HTR-8/SVneo (cell line): ENCODE measurements at regions not wholly inside any gene's neighbourhood (a gene's known extent, or its start where the extent isn't known, plus 50 kb on each side); places are given as distances from the start of the nearest gene placed in this dataset.
A peak's percentile ranks its signal among the peaks of the same experiment; 100 is the strongest.
"Not testable (repeated sequence)": the region's sequence is repeated elsewhere in the genome, so short reads cannot be mapped to it uniquely, and the experiment has no call there.

Experiments
- DNase-seq: peaks from one replicate; pipeline ENCODE4 v3.0.0; 2011; ENCODE audit warnings: low spot score, mixed read lengths; ENCODE audit not compliant: insufficient read length
- FAIRE-seq: peaks from 2 replicates; lab custom pipeline; 2011; peaks lifted over from hg19 to GRCh38; lab: Jason Lieb, UNC

DNA sequence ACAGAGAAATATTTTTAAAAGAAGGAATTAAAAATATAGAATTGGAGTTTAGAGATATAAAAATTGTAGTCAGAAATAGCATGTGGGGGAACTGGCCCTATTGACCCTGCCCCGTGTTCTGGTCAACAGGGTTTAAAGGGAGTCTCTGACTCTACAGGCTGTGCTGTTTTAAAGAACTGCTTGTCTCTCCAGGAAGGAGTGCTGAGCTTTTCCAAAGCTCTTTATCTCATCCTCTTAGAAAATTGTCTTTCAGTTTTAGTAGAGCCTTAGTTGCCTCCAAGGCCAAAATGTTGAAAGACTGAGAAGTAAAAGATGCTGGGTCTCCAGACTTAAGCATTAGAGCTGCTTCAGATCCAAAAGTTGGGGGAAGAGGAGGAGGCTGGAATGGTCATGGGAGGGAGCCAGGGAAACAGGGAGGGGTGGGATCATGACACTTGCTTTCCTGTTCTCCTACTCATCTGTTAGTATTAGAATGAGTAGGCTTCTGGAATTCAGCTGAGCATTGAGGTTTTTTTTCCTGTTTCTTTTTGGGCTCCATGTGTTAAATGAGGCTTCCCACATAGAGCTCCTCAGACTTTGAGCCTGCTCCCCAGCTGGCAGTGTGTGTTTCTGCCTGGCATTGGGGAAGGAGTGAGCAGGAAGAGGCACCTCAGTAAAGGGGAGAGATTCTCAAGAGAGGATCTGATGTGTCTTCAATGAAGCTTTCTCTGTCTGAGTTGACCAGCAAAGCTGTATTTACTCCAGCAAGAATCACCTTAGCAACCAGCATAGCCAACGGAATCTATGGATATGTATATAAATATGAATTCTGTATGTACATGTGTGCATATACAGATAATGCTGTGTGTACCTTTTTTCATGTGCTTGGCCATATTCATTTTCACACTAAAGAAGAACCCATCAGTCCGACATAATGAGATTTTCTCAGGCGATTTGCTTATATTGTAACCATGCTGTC is 186.8 kb upstream of the FBXO11 start:
- no peak for FAIRE-seq

DNA sequence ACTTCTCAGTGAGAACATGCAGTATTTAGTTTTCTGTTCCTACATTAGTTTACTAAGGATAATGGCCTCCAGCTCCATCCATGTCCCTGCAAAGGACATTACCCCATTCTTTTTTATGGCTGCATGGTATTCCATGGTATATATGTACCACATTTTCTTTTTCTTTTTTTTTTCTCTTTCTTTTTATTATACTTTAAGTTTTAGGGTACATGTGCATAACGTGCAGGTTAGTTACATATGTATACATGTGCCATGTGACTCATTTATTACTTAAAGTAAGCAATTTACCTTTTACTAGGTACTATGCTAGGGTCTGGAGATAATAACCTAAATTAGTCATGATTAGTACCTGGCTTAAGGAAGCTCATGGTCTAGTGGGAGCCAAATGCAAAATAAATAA is 190.5 kb upstream of the FBXO11 start:
- not testable (repeated sequence) for FAIRE-seq, DNase-seq

More for the DNA sequence above, 186.8 kb upstream of the FBXO11 start:
- DNase-seq: no peak

DNA sequence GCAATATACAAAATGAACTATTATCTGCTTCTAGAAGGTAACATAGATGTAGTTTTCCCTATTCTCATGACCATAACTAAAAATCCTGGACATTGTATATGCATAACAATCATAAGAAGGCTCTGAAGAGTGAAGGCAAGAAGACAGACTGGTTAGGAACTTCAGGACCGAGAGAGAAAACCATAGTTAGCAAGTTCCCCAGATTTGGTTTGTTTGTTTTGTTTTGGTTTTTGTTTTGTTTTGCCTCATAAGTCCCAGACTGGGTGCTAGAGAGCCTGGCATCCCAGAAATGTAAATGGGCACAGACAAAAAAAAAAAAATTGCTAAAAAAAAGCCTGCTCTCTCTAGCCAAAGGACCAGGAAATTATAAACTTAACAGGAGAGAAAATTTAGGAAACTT is 192.2 kb upstream of the FBXO11 start:
- FAIRE-seq: no peak
- no peak for DNase-seq

- no peak for FAIRE-seq
- no peak for DNase-seq
Observed at GRCh38 chr2:48104418-48104817, 198.1 kb upstream of the FBXO11 start.

DNA sequence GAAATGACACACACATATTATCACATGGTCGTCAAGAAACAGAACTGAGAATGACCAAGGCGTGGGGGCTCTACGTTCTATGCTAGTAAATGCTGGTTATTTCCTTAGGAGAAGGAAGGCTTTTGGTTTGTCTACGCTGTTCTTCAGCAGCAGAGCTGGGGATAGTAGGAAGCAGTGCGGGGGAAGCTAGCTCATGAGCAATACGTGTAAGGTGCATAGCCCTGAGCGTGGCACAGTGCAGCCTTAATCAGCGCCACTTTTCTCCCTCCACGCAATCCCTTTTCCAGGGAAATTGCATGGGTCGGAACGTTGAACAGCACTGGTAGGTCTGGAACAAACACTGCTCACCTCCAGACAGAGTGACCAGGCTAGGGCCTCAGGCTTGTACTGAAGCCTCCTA is 199.6 kb upstream of the FBXO11 start:
- FAIRE-seq: no peak

GRCh38 chr2:48107326-48107925 is 201.1 kb upstream of the FBXO11 start:
- FAIRE-seq (no peak), DNase-seq (peak; percentile 69)

More for the DNA sequence above, 199.6 kb upstream of the FBXO11 start:
- no peak for DNase-seq

GRCh38 chr2:48108455-48108854 is 202.2 kb upstream of the FBXO11 start:
- FAIRE-seq: no peak
- no peak for DNase-seq

- no peak for FAIRE-seq
- no peak for DNase-seq
Observed at GRCh38 chr2:48109491-48110204, 203.3 kb upstream of the FBXO11 start.

DNA sequence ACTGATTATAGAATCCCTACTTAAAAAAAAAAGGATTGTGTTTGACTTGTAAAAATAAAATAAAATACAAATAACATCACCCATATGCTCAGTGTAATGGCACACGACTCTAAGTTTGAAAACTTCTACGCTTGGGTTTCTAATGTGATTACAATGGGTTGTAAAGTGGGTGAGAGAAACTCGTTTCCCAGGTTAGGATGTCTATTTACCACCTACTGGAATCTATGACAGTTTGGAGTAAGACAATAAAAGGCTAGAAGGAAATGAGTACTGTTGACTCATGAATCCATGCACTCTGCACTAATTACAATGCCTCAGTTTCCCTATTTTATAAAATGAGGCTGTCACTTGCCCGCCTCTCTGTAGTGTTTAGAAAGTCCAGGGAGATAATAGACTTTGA is 204.0 kb upstream of the FOXN2 start:
- DNase-seq: no peak
- no peak for FAIRE-seq

GRCh38 chr2:48112911-48113680 is 201.4 kb upstream of the FOXN2 start:
- no peak for DNase-seq
- no peak for FAIRE-seq

DNA sequence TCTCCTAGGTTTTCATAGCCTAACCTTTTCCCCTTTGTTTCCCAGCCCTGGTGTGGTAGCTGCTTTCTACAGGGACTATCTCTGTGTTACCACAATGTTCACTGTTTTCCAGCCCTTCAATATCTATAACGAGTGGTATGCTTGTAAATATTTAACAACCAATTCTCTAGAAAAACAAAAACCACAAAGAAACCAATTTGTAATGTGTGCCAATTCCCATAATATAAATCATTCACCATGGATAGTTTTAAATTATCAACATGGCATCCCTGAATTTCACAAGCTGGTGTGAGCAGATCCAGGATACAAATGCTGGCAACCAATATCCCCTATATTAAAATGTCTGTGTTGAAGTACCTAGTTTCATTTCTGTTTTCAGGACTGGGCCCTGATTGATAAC is 200.7 kb upstream of the FOXN2 start:
- no peak for DNase-seq

DNA sequence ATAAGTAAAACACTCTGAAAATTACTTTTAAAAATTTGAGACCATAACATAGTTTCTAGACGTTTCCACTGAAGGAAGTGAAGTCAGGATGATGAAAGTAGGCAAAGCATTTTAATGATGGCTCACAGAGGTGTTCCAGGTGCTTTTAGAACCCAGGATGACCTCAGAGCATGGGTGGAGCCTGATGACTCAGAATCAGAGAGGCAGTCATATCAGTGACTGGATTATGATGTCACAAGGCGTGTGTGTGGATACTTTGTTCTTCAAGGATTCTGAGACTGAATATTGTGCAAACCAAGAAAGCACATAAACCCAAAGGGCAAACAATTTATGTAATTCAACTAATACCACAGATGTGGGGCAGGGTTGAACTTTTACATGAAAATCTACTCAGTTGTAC is 200.2 kb upstream of the FOXN2 start:
- no peak for DNase-seq
- no peak for FAIRE-seq

More for the DNA sequence above, 200.7 kb upstream of the FOXN2 start:
- no peak for FAIRE-seq

- no peak for DNase-seq
- FAIRE-seq: no peak
Observed at GRCh38 chr2:48116497-48116896, 198.0 kb upstream of the FOXN2 start.

DNA sequence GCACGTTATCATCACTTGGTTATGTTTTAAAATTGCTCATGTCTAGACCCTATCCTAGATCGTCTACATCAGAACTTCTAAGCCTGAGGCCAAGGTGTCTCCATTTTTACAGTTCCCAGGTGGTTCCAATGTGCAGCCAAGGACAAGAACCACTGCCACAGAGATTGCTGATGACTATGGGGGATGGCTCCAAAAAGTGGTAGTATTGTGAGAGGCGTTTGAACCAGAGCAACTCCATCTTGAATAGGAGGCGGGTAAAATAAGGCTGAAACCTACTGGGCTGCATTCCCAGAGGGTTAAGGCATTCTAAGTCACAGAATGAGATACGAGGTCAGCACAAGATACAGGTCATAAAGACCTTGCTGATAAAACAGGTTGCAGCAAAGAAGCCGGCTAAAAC is 195.6 kb upstream of the FOXN2 start:
- DNase-seq: no peak
- no peak for FAIRE-seq

GRCh38 chr2:48120112-48120511 is 194.4 kb upstream of the FOXN2 start:
- FAIRE-seq (no peak), DNase-seq (no peak)

DNA sequence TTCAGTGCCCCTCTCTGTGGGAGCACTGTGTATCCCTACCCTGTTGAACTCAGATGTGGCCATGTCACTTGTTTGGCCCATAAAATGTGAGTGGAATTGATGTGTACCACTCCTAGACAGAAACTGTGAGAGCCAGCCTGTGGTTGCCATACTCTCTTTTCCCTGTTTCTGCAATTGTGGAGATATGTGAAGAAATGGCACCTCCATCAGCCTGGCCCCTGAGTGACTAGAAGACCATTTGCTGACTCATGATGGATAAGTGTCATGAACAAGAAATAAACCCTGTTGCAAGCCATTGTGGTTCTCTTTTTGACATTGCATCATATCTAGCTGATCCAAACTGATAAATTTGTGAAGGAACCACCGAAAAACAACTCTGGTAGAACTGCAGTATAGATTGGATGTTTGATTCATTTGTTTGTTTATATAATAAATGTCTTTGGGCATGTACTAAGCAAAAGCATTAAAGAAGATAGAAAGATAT is 193.7 kb upstream of the FOXN2 start:
- no peak for DNase-seq
- no peak for FAIRE-seq

DNA sequence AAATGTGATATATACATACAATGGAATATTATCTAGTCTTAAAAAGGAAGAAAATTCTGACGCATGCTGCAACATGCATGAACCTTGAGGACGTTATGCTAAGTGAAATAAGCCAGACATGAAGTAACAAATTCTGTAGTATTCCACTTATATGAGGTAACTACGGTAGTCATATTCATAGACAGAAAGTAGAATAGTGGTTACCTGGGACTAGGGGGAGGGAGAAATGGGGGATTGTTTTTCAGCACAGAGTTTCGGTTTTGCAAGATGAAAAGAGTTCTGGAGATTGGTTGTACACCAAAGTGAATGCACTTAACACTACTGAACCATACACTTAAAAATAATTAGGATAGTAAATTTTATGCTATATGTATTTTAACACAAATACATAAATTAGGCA is 192.3 kb upstream of the FOXN2 start:
- no peak for FAIRE-seq
- no peak for DNase-seq

DNA sequence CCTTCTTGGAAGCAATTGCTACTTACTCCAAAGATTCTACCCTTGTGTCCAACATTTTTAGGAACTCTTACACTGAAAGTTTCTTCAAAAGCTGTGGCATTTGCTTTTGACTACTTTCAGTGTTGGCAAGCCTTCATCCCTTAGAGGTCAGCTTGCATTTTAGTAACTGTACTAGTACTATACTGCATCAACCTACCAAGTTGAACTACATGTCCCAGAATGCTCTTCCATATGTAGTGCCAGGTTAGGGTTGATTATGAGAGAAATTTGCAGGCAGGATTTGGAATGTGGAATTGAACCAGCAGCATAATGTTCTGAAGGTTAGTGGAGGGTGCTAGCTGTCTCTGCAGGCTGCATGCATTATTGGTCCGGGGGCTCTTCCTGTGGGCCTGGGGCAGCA is 189.9 kb upstream of the FOXN2 start:
- peak; percentile 16 for FAIRE-seq
- no peak for DNase-seq

DNA sequence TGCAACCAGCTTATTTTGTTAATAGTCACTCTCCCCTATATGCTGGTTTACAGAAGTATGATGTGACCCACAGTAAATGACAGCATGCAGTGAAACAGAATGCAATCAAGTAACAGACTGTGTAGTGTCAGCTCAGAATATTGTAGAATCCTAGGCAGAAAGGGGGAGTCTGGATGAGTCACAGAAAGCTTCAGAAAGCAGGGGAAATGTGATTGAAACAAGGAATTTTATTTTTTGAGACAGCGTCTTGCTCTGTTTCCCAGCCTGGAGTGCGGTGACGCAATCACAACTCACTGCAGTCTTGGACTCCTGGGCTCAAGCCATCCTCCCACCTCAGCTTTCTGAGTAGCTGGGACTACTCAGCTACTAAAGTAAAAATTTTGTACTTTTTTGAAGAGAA is 188.3 kb upstream of the FOXN2 start:
- FAIRE-seq: no peak
- no peak for DNase-seq

- no peak for FAIRE-seq
Observed at GRCh38 chr2:48127612-48128191, 186.8 kb upstream of the FOXN2 start.

More at GRCh38 chr2:48127612-48128191, 186.8 kb upstream of the FOXN2 start:
- no peak for DNase-seq
